22Rv1 (cell line): ENCODE measurements at regions not wholly inside any gene's neighbourhood (a gene's known extent, or its start where the extent isn't known, plus 50 kb on each side); places are given as distances from the start of the nearest gene placed in this dataset.
"Not testable (repeated sequence)": the region's sequence is repeated elsewhere in the genome, so short reads cannot be mapped to it uniquely, and the experiment has no call there.

Source experiments
- ZFX ChIP-seq: fragments of 450-650 bp; IDR thresholded peaks from 2 replicates; pipeline ENCODE4 v1.6.1; 2017; ENCODE audit warnings: antibody characterized with exemption, borderline replicate concordance
- TF ChIP-seq, protein P1 (sequence below): fragments of 450-650 bp; IDR thresholded peaks from 2 replicates; pipeline ENCODE4 v1.5.1; 2017; ENCODE audit warnings: mild to moderate bottlenecking

DNA sequence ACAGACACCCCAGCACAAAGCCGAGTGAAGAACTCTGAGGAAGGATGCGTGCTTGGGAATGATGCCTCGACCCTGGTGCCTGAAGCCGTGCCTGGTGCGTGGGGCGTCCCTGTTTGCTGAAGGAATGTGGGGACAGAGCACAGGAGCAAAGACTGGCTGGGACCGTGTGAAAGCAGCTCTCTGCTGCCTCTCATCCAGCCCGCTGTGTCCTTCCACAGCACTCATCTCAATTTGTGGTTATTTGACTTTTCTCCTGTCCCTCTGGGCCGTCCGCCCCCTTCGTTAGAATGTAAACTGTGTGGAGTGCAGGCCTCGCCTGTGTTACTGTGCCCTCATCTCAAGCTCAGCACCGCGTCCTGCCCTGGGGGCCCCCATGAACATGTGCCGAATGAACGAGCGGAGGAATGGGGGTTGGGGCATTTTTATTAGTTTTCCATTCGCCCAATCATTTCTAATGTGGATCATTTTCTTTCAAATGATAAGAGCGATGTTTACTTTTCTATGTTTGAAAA, 155.5 kb downstream of the NPIPB11 start:
- TF ChIP-seq, protein P1, sequence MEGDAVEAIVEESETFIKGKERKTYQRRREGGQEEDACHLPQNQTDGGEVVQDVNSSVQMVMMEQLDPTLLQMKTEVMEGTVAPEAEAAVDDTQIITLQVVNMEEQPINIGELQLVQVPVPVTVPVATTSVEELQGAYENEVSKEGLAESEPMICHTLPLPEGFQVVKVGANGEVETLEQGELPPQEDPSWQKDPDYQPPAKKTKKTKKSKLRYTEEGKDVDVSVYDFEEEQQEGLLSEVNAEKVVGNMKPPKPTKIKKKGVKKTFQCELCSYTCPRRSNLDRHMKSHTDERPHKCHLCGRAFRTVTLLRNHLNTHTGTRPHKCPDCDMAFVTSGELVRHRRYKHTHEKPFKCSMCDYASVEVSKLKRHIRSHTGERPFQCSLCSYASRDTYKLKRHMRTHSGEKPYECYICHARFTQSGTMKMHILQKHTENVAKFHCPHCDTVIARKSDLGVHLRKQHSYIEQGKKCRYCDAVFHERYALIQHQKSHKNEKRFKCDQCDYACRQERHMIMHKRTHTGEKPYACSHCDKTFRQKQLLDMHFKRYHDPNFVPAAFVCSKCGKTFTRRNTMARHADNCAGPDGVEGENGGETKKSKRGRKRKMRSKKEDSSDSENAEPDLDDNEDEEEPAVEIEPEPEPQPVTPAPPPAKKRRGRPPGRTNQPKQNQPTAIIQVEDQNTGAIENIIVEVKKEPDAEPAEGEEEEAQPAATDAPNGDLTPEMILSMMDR = not testable (repeated sequence)
- TF ChIP-seq ZFX = not testable (repeated sequence)
